SIG-M5 (cell line): ENCODE measurements at regions not wholly inside any gene's neighbourhood (a gene's known extent, or its start where the extent isn't known, plus 50 kb on each side); places are given as distances from the start of the nearest gene placed in this dataset.
"Not testable (repeated sequence)": the region's sequence is repeated elsewhere in the genome, so short reads cannot be mapped to it uniquely, and the experiment has no call there.

Experiments
- DNase-seq: peaks from one replicate; lab custom pipeline; 2025; lab: John Stamatoyannopoulos, UW

GRCh38 chrX:150052226-150052625, 113.9 kb upstream of the EOLA2 start:
- no peak for DNase-seq

GRCh38 chrX:150058728-150059127, 120.4 kb upstream of the EOLA2 start:
- no peak for DNase-seq

GRCh38 chrX:150060406-150060805, 122.1 kb upstream of the EOLA2 start:
- DNase-seq, result no peak

- DNase-seq, result no peak
These were observed 124.2 kb upstream of the EOLA2 start for GRCh38 chrX:150062292-150063137.

GRCh38 chrX:150063138-150063518, 124.8 kb upstream of the EOLA2 start:
- DNase-seq, result no peak

- DNase-seq, result no peak
These were observed 125.4 kb upstream of the EOLA2 start for GRCh38 chrX:150063674-150064073.

GRCh38 chrX:150074175-150074574, 135.9 kb upstream of the EOLA2 start:
- no peak for DNase-seq

- no peak for DNase-seq
These were observed 142.2 kb upstream of the EOLA2 start for GRCh38 chrX:150080497-150080896.

GRCh38 chrX:150081076-150081475, 142.8 kb upstream of the EOLA2 start:
- no peak for DNase-seq

- no peak for DNase-seq
These were observed 146.4 kb upstream of the EOLA2 start for GRCh38 chrX:150084496-150085229.

GRCh38 chrX:150085881-150086280, 147.6 kb upstream of the EOLA2 start:
- DNase-seq, result no peak

GRCh38 chrX:150086371-150086770, 148.1 kb upstream of the EOLA2 start:
- DNase-seq, result no peak

- no peak for DNase-seq
These were observed 149.3 kb upstream of the EOLA2 start for GRCh38 chrX:150087612-150088011.

GRCh38 chrX:150088042-150088441, 149.8 kb upstream of the EOLA2 start:
- no peak for DNase-seq

- DNase-seq, result no peak
These were observed 150.7 kb upstream of the EOLA2 start for GRCh38 chrX:150088766-150089518.

- not testable (repeated sequence) for DNase-seq
These were observed 153.0 kb upstream of the EOLA2 start for GRCh38 chrX:150091300-150091699.

- no peak for DNase-seq
These were observed 154.3 kb upstream of the EOLA2 start for GRCh38 chrX:150092549-150092948.

GRCh38 chrX:150094375-150094774, 156.1 kb upstream of the EOLA2 start:
- no peak for DNase-seq

- DNase-seq, result no peak
These were observed 156.7 kb upstream of the EOLA2 start for GRCh38 chrX:150094996-150095395.

GRCh38 chrX:150099316-150099715, 161.0 kb upstream of the EOLA2 start:
- no peak for DNase-seq

GRCh38 chrX:150100261-150100660, 162.0 kb upstream of the EOLA2 start:
- DNase-seq, result no peak

GRCh38 chrX:150118476-150118875, 180.2 kb upstream of the EOLA2 start:
- DNase-seq, result no peak

- DNase-seq, result no peak
These were observed 181.0 kb upstream of the EOLA2 start for GRCh38 chrX:150119323-150119722.
